ENCODE measurements at regions not wholly inside any gene's neighbourhood (a gene's known extent, or its start where the extent isn't known, plus 50 kb on each side); places are given as distances from the start of the nearest gene placed in this dataset.

GRCh38 chr12:132386926-132387497, 57.6 kb upstream of the GALNT9 start:
- in situ Hi-C loops (cut with HindIII; ENCODE audit: low pct_ligation_motif_present, low pct_unique_long_range_greater_than_20kb, low sequenced_read_pairs) = no loop called here

GRCh38 chr12:132385923-132386751, 56.7 kb upstream of the GALNT9 start:
- no peak for DNase-seq
- in situ Hi-C loops (cut with HindIII; ENCODE audit: low pct_ligation_motif_present, low pct_unique_long_range_greater_than_20kb, low sequenced_read_pairs) = no loop called here

More at GRCh38 chr12:132386926-132387497, 57.6 kb upstream of the GALNT9 start:
- no peak for DNase-seq

GRCh38 chr12:132384916-132385774, 55.8 kb upstream of the GALNT9 start:
- in situ Hi-C loops (cut with HindIII; ENCODE audit: low pct_ligation_motif_present, low pct_unique_long_range_greater_than_20kb, low sequenced_read_pairs) = no loop called here
- DNase-seq = no peak

GRCh38 chr12:132380641-132381040, 51.3 kb upstream of the GALNT9 start:
- DNase-seq = no peak
- in situ Hi-C loops (cut with HindIII; ENCODE audit: low pct_ligation_motif_present, low pct_unique_long_range_greater_than_20kb, low sequenced_read_pairs) = no loop called here

GRCh38 chr12:132379996-132380395, 50.6 kb upstream of the GALNT9 start:
- in situ Hi-C loops (cut with HindIII; ENCODE audit: low pct_ligation_motif_present, low pct_unique_long_range_greater_than_20kb, low sequenced_read_pairs) = no loop called here
- DNase-seq = no peak

- in situ Hi-C loops (cut with HindIII; ENCODE audit: low pct_ligation_motif_present, low pct_unique_long_range_greater_than_20kb, low sequenced_read_pairs) = no loop called here
- DNase-seq = no peak
Measured at GRCh38 chr12:132379576-132379975, 50.2 kb upstream of the GALNT9 start.
